GM21717 (cell line): ENCODE measurements at regions not wholly inside any gene's neighbourhood (a gene's known extent, or its start where the extent isn't known, plus 50 kb on each side); places are given as distances from the start of the nearest gene placed in this dataset.
A peak's percentile ranks its signal among the peaks of the same experiment; 100 is the strongest.
"Not testable (repeated sequence)": the region's sequence is repeated elsewhere in the genome, so short reads cannot be mapped to it uniquely, and the experiment has no call there.

Source experiments
- ATAC-seq: cut with Tn5 transposase; IDR thresholded peaks from one replicate; pipeline ENCODE4 v1.9.1; 2021; ENCODE audit warnings: mild to moderate bottlenecking, moderate library complexity; ENCODE audit not compliant: unreplicated experiment

GRCh38 chr15:85263842-85264440, 116.5 kb upstream of the AKAP13 start:
- ATAC-seq = not testable (repeated sequence)

GRCh38 chr15:85264614-85265190, 115.7 kb upstream of the AKAP13 start:
- not testable (repeated sequence) for ATAC-seq

DNA sequence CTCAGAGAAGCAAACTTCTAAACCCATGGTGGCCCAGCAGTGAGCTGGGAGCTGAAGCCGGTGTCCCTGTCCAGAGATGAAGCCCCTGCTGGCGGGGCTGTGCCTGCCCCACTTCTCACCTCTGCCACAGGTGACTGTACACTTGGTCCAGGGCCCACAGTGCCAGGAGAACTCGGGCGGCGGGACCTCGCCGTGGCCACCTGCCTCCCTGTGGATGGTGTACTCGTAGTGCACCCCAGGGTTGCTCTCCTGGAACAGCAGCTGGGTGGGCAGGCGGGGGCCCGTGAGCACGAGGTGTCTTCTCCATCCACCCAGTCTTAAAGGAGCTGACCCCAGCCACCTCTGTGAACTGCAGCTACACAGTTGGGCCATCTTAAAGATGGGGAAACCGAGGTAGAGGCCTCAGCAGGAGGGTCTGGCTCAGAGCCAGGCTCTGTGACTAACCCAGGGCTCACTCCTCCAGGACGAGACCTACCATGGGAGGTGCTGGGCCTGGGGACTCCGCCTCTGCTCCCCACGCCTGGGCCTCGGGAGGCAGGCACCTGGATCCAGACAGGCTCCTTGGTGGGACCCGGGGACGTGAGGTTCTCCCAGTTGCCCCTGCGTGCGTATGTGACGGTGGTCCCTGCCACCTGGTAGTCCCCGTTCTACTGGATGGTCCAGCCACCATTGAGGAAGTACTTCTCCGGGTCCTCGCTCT, 113.1 kb upstream of the AKAP13 start:
- ATAC-seq = not testable (repeated sequence)

- no peak for ATAC-seq
Measured at GRCh38 chr15:85274315-85275050, 105.9 kb upstream of the AKAP13 start.

GRCh38 chr15:85276508-85276907, 103.9 kb upstream of the AKAP13 start:
- ATAC-seq = no peak

GRCh38 chr15:85276921-85277320, 103.5 kb upstream of the AKAP13 start:
- ATAC-seq = no peak

- no peak for ATAC-seq
Measured at GRCh38 chr15:85277847-85278370, 102.5 kb upstream of the AKAP13 start.

DNA sequence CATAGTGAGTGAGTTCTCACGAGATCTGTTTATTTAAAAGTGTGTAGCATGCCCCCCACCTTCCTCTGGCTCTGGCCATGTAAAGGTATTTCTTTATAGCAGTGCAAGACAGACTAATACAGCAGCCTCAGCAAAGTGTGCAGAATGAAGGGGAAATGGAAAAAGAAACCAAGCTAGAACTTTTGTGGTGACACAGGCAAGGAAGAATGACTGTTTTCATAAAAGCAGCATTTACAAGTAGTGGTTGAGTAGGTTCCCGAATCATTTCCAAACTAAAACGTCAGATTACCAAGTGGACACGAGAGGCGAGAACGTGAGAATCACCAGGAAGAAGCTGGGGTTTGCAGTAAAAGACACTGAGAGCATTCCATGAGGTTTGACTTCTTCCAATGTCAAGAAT, 100.2 kb upstream of the AKAP13 start:
- ATAC-seq = no peak

- ATAC-seq = no peak
Measured at GRCh38 chr15:85281293-85281882, 99.0 kb upstream of the AKAP13 start.

DNA sequence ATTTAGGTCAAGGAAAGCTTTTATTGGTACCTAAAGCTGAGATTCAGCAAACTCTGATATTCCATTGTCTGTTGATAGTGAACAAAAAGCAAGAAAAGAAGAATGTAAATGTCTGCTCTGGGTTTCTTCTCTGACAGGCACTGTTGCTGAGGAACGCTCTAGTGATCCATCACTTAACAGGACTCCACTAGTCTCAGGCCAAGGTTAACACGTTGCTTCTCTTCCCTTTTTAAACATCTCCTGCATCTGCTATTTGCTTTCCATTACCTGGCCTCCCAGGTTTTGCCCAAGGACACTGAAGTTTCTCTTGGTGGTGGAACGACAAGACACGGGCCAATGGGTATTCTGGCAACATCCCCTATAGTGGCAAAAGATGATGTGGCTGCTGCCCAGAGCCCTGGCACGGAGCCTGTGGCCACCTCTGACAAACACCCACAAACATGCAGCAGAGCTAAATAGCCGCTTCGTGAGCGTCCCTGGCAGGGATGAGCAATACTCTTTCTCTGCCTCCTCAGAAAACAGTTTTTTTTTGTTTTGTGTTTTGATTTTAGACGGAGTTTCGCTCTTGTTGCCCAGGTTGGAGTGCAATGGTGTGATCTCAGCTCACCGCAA, 97.8 kb upstream of the AKAP13 start:
- ATAC-seq = no peak

- ATAC-seq = peak; percentile 85
Measured at GRCh38 chr15:85283815-85284214, 96.6 kb upstream of the AKAP13 start.

DNA sequence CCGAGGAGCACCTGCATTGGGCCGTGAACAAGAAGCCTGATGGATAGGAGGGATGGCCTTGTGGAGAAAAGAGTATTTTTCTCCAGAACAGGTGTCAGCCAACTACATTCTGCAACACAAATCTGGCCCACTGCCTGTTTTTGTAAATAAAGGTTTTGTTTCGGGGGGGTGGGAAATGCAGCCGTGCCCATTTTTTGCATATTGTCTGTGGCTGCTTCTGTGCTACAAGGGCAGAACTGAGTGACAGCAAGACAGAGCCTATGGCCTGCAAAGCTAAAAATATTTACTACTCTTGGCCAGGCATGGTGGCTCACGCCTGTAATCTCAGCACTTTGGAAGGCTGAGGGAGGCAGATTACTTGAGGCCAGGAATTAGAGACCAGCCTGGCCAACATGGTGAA, 95.9 kb upstream of the AKAP13 start:
- ATAC-seq = peak; percentile 62

DNA sequence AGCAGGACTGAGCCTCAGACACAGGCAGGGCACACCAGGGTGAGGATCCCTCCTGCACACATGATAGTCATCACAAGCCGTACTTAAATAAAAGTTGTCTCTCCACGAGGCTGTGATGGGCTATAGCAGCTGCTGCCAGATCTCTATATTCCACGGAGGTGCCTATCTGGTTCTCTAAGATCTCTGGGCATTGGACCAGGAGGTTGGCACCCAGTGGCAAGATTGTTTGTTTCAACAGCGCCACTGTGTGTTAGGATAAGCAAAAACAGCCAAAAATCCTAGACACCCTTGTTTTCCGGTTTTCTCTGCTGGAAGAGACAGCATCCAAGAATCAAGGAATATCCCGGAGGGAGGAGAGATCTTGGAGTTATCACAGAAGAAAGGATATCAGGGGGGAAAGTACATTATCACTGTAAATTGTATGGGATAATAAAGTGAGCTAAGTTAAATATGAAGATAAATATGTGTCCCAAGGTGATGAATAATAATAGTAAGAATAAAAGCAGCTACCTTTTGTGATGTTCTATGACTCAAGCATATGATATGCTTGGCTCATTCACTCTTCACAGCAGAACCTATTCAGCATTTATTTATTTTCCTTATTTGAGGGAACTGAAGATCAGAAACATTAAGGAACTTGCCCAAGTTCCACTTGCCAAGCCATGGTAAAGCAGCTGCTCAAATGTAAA, 90.6 kb upstream of the AKAP13 start:
- ATAC-seq = no peak

- ATAC-seq = not testable (repeated sequence)
Measured at GRCh38 chr15:85292583-85292982, 87.8 kb upstream of the AKAP13 start.

- peak; percentile 89 for ATAC-seq
Measured at GRCh38 chr15:85296615-85297402, 83.6 kb upstream of the AKAP13 start.

GRCh38 chr15:85297537-85297936, 82.9 kb upstream of the AKAP13 start:
- ATAC-seq = no peak

GRCh38 chr15:85298366-85298765, 82.0 kb upstream of the AKAP13 start:
- ATAC-seq = no peak

GRCh38 chr15:85298941-85299340, 81.5 kb upstream of the AKAP13 start:
- ATAC-seq = no peak

DNA sequence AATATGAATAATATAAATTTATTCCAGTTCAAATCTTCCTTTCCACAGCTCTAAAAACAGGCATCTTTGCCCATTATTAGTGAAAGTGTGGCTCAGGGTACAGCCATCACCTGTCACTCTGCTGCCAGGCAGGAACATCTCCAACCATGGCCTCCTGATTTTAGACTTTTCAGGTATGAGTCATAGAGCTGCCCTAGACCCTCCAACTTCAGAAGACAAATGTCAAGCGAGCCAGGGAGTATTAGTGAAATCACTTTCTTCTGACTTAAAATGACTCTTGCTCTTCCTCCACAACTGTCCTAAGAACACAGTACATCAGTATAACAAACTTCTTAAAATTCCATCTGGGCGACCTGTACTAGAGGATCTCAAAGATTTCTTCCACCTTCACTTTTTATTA, 78.1 kb upstream of the AKAP13 start:
- no peak for ATAC-seq
